Limb (tissue), 2 donors: ENCODE measurements at regions not wholly inside any gene's neighbourhood (a gene's known extent, or its start where the extent isn't known, plus 50 kb on each side); places are given as distances from the start of the nearest gene placed in this dataset.

Experiments
- DNase-seq, 2 donors: peaks; one replicate each; pipeline ENCODE4 v3.0.0-alpha.2; 2016; ENCODE audit errors: extremely low spot score in 2 of 2

DNA sequence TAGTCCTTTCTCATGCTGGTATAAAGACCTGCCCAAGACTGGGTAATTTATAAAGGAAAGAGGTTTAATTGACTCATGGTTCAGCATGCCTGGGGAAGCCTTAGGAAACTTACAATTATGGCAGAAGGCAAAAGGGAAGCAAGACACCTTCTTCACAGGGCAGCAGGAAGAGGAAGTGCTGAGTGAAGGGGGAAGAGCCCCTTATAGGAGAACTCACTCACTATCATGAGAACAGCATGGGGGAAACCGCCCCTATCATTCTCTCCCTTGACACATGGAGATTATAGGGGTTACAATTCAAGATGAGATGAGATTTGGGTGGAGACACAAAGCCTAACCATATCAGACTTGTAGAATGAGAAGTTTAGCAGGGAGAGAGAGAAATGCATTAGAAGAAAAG is 373.3 kb upstream of the DIAPH2 start:
- no peak for DNase-seq

GRCh38 chrX:96314985-96315384 is 369.7 kb upstream of the DIAPH2 start:
- no peak for DNase-seq

GRCh38 chrX:96361844-96362243 is 322.8 kb upstream of the DIAPH2 start:
- no peak for DNase-seq

GRCh38 chrX:96372313-96373046 is 312.2 kb upstream of the DIAPH2 start:
- DNase-seq: peak; percentile 15 to 52

- DNase-seq: no peak
Measured at GRCh38 chrX:96373047-96373355, 311.6 kb upstream of the DIAPH2 start.

- no peak for DNase-seq
Measured at GRCh38 chrX:96376266-96376665, 308.4 kb upstream of the DIAPH2 start.

DNA sequence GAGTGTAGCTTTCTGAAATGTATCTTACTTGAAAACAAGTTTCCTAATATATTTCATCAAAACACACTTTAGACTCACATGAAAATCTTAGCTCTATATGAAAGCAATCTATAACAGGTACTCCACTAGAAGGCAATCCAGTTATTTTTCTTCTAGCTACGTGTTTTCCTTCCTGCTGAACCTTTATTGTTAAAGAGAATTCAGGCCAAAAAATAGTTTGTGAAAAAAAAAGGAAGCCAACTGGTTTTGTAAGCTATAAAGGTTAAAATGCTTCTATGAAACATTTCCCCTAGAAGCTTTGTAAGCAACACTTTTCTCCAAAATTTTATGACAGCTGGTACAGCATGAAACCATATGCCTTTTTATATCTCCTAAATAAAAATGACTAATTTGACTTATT is 304.7 kb upstream of the DIAPH2 start:
- DNase-seq: no peak

- DNase-seq: no peak
Measured at GRCh38 chrX:96382018-96382417, 302.6 kb upstream of the DIAPH2 start.

GRCh38 chrX:96383428-96383827 is 301.2 kb upstream of the DIAPH2 start:
- no peak for DNase-seq

DNA sequence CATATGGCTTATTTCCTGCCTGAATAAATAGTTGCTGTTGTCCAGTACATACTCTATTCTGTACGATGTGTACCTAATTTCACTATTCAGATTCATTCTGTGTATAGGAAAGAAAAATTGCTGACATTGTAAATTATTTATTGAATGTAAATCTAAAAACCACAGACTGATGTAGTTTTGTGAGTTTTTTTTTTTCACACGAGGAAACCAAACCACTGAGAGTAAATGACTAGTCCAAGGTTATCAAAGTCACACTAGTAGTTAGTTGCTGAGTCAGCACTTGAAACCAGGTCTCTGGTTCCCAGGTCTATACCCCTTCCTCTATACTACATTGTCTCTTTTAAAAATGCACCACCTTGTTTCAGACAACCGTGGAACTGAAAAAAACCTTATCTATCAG is 298.3 kb upstream of the DIAPH2 start:
- DNase-seq: no peak

GRCh38 chrX:96386981-96387380 is 297.7 kb upstream of the DIAPH2 start:
- no peak for DNase-seq

DNA sequence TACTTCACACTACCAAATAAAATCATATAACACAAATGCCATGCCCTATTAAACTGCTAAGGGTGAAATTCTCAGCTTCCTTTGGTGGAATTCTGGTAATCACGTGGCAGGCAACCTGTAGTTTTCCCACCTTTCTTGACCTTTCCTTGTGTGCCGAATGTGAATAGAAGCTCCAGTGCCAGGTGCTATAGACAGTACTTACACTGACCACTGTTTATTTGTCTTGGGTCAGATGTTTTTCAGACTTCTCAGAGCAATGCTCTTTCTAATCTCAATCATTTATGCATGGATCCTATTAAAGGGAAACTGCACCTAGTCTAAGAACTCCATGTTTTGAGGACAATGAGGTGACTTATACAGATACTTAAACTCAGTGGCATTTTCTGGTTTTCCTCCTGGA is 296.8 kb upstream of the DIAPH2 start:
- no peak for DNase-seq

- no peak for DNase-seq
Measured at GRCh38 chrX:96389281-96390047, 295.2 kb upstream of the DIAPH2 start.

GRCh38 chrX:96394598-96394997 is 290.0 kb upstream of the DIAPH2 start:
- DNase-seq: no peak

GRCh38 chrX:96403446-96403845 is 281.2 kb upstream of the DIAPH2 start:
- no peak for DNase-seq

DNA sequence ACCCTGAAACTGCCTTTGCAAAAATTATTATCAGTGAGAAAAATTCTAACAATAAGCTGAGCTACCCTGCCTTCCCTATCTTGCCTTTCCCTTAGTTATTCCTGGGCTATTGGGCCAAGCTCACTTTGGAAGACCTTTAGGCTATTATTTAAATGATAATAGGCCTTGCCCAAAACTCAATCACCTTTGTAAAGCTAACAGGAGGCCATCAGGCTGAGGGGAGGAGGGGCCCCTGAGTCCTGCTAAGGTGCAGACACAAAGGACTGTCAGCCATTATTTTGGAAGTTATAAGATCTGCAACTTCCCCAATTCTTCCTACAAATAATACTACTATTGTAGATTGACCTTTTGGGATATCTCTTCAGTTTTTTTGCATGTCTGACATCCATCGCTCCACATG is 278.8 kb upstream of the DIAPH2 start:
- no peak for DNase-seq

DNA sequence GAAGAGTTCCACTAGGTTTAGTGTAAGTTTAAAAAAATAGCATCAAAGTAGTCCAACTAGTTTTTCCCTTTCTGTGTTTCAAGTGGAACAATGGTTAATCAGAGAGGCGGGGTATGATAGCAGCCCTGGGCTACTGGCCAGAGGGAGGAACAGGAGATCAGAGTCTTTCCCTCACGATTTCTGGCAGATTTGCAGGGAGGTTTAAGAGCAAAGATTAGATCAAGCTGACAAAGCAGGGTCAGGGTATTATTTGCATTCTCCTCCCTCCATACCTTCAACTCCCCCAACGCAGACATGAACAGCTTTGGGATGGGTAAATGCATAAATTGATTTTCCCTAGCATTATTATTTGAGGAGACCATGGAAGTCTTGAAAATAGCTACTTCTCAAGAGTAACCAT is 277.6 kb upstream of the DIAPH2 start:
- DNase-seq: no peak

- DNase-seq: no peak
Measured at GRCh38 chrX:96407501-96407900, 277.1 kb upstream of the DIAPH2 start.

- DNase-seq: no peak
Measured at GRCh38 chrX:96407981-96408380, 276.7 kb upstream of the DIAPH2 start.

DNA sequence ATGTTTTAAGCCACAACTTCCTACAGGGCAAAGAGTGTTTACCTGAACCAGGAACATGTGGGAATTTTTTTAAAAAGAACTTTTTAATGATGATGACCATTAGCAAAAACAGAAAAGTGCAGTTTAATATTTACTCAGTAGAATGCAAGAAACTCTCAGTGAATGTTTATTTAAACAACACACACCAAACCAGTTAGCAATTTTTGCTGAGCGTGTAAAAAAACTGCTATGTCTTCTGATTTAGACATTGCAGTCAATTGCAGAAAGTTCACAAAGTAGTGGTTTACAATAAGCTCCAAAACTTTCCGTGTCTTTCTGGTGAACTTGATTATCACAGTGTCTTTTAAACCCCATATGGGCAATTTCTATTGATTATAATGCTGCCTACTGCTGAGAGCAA is 273.7 kb upstream of the DIAPH2 start:
- no peak for DNase-seq

GRCh38 chrX:96417695-96418094 is 266.9 kb upstream of the DIAPH2 start:
- no peak for DNase-seq

DNA sequence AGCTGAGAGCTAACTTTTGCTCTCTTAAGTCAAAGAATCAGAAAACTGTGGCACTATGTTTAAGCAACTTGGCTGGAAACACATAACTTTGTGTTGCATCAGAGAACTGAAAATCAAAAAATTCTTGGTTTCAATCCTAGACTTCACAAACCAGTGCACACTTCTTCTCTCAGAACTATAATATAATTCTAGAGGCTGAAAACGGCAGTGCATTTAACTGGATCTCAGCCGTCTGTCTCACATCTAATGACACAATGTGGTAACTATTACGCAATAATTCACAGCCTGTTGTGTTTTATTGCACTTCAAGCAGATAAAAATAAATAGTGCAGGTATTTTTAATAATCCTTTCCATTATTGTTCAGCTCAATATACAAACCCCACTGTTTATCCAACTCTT is 260.6 kb upstream of the DIAPH2 start:
- DNase-seq: no peak

DNA sequence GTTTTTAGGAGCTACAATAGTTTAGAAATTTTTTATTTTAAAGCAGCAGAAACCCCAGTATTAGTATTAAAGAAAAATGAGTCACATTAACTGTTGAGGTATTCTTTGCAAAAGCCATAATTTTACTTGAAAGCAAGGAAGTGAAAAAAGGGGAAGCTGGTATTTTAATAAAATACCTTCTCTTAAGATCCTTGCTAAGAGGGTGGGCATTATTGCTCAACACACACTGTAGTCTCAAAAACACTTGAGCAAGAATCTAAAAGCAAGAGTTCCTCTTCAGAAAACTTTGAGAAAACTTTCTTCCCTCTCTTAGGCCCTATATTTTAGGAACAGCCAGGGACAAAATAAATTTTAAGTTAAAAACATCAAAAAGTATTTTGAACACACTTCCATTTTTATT is 259.4 kb upstream of the DIAPH2 start:
- DNase-seq: no peak
